ENCODE measurements at regions not wholly inside any gene's neighbourhood (a gene's known extent, or its start where the extent isn't known, plus 50 kb on each side); places are given as distances from the start of the nearest gene placed in this dataset.

GRCh38 chr1:214154596-214155292 is 126.2 kb upstream of the SMYD2 start:
- intact Hi-C loops (cut with DNase I, micrococcal nuclease): no loop called here
- H3K4me1 ChIP-seq (ENCODE audit: low read depth): no peaks in the 10 kb centered on the region
- no peak for DNase-seq
- no peaks in the 10 kb centered on the region for H3K36me3 ChIP-seq (ENCODE audit: low read depth)
- no peak for ATAC-seq
- TF ChIP-seq CTCF (IDR thresholded peaks at IDR 0.05): no peak
- no peaks in the 10 kb centered on the region for H3K9me3 ChIP-seq
- H3K4me3 ChIP-seq: no peak overlapping the region

DNA sequence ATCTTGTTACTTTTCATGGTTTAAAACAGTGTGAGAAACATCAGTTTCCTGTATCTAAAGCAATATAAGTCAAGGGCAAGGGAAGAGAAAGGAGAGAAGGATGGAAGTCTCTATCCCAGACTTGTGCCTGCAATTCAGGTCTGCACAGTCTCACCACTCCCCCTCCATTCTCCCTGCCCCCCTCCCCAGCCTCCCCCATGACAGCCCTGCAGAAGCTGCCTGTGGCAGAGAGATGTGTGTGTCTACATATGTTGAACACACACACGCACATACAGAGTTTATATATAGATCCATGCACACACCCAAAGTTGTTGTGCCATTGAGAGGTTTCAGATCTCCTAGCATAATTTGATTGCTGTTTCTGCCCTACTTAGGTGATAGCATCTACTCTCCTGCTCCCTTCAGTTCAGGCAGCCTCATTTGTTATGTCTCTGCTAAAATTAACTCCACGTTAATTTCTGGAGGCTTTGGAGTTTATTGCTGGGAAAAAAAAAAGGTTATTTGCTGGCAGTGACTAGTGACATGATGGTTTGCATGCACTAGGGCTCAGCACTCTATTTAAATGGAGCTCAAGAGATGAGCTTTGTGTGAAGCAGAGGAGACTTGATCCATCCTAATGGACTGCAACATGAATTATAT is 124.9 kb upstream of the SMYD2 start:
- no peaks in the 10 kb centered on the region for H3K4me1 ChIP-seq (ENCODE audit: low read depth)
- ATAC-seq (no peak), DNase-seq (no peak)
- H3K4me3 ChIP-seq: no peak overlapping the region
- intact Hi-C loops (cut with DNase I, micrococcal nuclease): no loop called here
- TF ChIP-seq CTCF (IDR thresholded peaks at IDR 0.05): no peak
- H3K9me3 ChIP-seq: no peaks in the 10 kb centered on the region
- H3K36me3 ChIP-seq (ENCODE audit: low read depth): no peaks in the 10 kb centered on the region

- H3K4me3 ChIP-seq: no peak overlapping the region
- intact Hi-C loops (cut with DNase I, micrococcal nuclease): no loop called here
- ATAC-seq (no peak), DNase-seq (no peak)
- H3K36me3 ChIP-seq (ENCODE audit: low read depth): no peaks in the 10 kb centered on the region
- H3K4me1 ChIP-seq (ENCODE audit: low read depth): no peaks in the 10 kb centered on the region
- no peak for TF ChIP-seq CTCF (IDR thresholded peaks at IDR 0.05)
- H3K9me3 ChIP-seq: no peaks in the 10 kb centered on the region
Observed at GRCh38 chr1:214164173-214164572, 116.8 kb upstream of the SMYD2 start.

DNA sequence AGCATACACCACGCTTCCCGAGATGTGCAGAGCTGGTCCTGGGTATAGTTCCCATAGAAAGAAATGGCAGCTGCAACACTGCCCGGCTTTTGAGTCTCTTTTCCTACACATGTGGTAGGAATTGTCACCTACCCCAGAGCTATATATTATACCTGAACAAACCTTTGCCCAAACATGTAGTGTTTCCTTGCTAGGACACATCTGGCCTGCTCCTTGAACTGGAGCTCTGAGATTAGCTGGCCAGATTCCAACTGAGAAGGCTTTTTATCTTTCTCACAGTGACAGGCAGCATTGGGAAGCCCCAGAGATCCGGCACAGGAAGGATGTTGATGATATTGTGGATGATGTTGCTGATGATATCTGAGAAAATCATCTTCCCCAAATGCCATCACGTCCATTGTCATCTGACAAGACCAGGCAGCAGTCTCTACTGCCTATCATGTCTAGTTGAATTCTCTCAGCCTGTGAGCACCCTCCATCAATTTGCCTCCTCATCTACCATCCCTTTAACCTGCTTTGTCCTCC is 115.0 kb upstream of the SMYD2 start:
- no peak for ATAC-seq
- intact Hi-C loops (cut with DNase I, micrococcal nuclease): no loop called here
- Histone ChIP-seq H3K9me3 (no peaks in the 10 kb centered on the region), H3K36me3 (ENCODE audit: low read depth) (no peaks in the 10 kb centered on the region), H3K4me1 (ENCODE audit: low read depth) (no peaks in the 10 kb centered on the region), H3K4me3 (no peak overlapping the region)
- DNase-seq: no peak
- no peak for TF ChIP-seq CTCF (IDR thresholded peaks at IDR 0.05)

- ATAC-seq (no peak), DNase-seq (no peak)
- Histone ChIP-seq H3K9me3 (no peaks in the 10 kb centered on the region), H3K4me1 (ENCODE audit: low read depth) (no peaks in the 10 kb centered on the region), H3K4me3 (no peak overlapping the region), H3K36me3 (ENCODE audit: low read depth) (no peaks in the 10 kb centered on the region)
- intact Hi-C loops (cut with DNase I, micrococcal nuclease): no loop called here
- no peak for TF ChIP-seq CTCF (IDR thresholded peaks at IDR 0.05)
Observed at GRCh38 chr1:214174508-214175199, 106.3 kb upstream of the SMYD2 start.
